ENCODE measurements at regions not wholly inside any gene's neighbourhood (a gene's known extent, or its start where the extent isn't known, plus 50 kb on each side); places are given as distances from the start of the nearest gene placed in this dataset.
"Not testable (repeated sequence)": the region's sequence is repeated elsewhere in the genome, so short reads cannot be mapped to it uniquely, and the experiment has no call there.

- DNase-seq = no peak
Observed at GRCh38 chr1:8139383-8139782, 113.3 kb upstream of the ERRFI1 start.

GRCh38 chr1:8138673-8139072 is 112.6 kb upstream of the ERRFI1 start:
- DNase-seq = no peak

- no peak for DNase-seq
Observed at GRCh38 chr1:8137481-8138244, 111.6 kb upstream of the ERRFI1 start.

GRCh38 chr1:8136766-8137165 is 110.7 kb upstream of the ERRFI1 start:
- DNase-seq = no peak

GRCh38 chr1:8135250-8135649 is 109.1 kb upstream of the ERRFI1 start:
- no peak for DNase-seq

- DNase-seq = no peak
Observed at GRCh38 chr1:8134546-8135235, 108.6 kb upstream of the ERRFI1 start.

- no peak for DNase-seq
Observed at GRCh38 chr1:8133657-8134430, 107.7 kb upstream of the ERRFI1 start.

- no peak for DNase-seq
Observed at GRCh38 chr1:8133190-8133589, 107.1 kb upstream of the ERRFI1 start.

- no peak for DNase-seq
Observed at GRCh38 chr1:8127171-8127641, 101.1 kb upstream of the ERRFI1 start.

- DNase-seq = no peak
Observed at GRCh38 chr1:8122477-8123407, 96.6 kb upstream of the ERRFI1 start.

GRCh38 chr1:8122160-8122476 is 96.0 kb upstream of the ERRFI1 start:
- no peak for DNase-seq

GRCh38 chr1:8121261-8122159 is 95.4 kb upstream of the ERRFI1 start:
- no peak for DNase-seq

GRCh38 chr1:8120693-8121260 is 94.7 kb upstream of the ERRFI1 start:
- DNase-seq = no peak

GRCh38 chr1:8118736-8119135 is 92.6 kb upstream of the ERRFI1 start:
- not testable (repeated sequence) for DNase-seq

- DNase-seq = no peak
Observed at GRCh38 chr1:8118031-8118451, 91.9 kb upstream of the ERRFI1 start.

GRCh38 chr1:8116894-8117264 is 90.8 kb upstream of the ERRFI1 start:
- no peak for DNase-seq

- DNase-seq = no peak
Observed at GRCh38 chr1:8115769-8116167, 89.7 kb upstream of the ERRFI1 start.

- no peak for DNase-seq
Observed at GRCh38 chr1:8115031-8115768, 89.1 kb upstream of the ERRFI1 start.

GRCh38 chr1:8113262-8114220 is 87.4 kb upstream of the ERRFI1 start:
- no peak for DNase-seq
